Mammary epithelial cell (primary cell): ENCODE measurements at regions not wholly inside any gene's neighbourhood (a gene's known extent, or its start where the extent isn't known, plus 50 kb on each side); places are given as distances from the start of the nearest gene placed in this dataset.

Experiments
- EZH2 ChIP-seq: IDR thresholded peaks from 2 replicates; pipeline ENCODE4 v1.6.1; 2012; ENCODE audit warnings: low read length, inconsistent platforms, borderline replicate concordance
- TF ChIP-seq, protein P1 (sequence below), 2 donors: IDR thresholded peaks in 1 of 2; conservative IDR thresholded peaks in 1 of 2; 2 replicates each; pipeline ENCODE4 v1.5.1; 2011 to 2012; ENCODE audit warnings: inconsistent platforms in 2 of 2, low read length in 2 of 2, mild to moderate bottlenecking in 2 of 2, control low read depth in 1 of 2, low read depth in 1 of 2; ENCODE audit not compliant: insufficient read depth in 1 of 2; ENCODE audit errors: extremely low read depth in 1 of 2

DNA sequence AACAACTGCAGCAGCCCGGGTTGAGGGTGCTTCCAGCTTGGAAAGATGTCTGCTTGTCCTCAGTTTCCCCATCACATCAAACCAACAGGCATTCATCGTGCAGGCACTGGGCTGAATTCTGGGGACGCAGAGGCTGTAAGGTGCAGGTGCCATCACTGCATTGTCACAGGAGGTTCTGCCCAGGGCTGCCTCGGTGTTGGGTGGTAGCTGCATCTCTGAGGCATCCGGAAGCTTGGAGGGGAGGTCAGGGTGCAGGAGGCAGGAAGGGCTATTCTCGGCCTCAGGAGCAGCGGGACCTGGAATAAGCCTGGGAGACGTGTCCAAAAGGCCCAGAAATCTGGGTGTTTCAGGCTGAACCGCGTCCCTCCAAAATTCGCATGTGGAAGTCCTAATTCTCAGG is 134.6 kb downstream of the HMX1 start:
- TF ChIP-seq, protein P1, sequence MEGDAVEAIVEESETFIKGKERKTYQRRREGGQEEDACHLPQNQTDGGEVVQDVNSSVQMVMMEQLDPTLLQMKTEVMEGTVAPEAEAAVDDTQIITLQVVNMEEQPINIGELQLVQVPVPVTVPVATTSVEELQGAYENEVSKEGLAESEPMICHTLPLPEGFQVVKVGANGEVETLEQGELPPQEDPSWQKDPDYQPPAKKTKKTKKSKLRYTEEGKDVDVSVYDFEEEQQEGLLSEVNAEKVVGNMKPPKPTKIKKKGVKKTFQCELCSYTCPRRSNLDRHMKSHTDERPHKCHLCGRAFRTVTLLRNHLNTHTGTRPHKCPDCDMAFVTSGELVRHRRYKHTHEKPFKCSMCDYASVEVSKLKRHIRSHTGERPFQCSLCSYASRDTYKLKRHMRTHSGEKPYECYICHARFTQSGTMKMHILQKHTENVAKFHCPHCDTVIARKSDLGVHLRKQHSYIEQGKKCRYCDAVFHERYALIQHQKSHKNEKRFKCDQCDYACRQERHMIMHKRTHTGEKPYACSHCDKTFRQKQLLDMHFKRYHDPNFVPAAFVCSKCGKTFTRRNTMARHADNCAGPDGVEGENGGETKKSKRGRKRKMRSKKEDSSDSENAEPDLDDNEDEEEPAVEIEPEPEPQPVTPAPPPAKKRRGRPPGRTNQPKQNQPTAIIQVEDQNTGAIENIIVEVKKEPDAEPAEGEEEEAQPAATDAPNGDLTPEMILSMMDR (conservative IDR thresholded peaks at IDR 0.05 in 1 of 2, IDR thresholded peaks at IDR 0.05 in 1 of 2; ENCODE audit: extremely low read depth in 1 of 2, insufficient read depth in 1 of 2, low read depth in 1 of 2, low read length in 2 of 2) = no peak
- TF ChIP-seq EZH2 = no peak
